Mesendoderm (in vitro differentiated cells): ENCODE measurements at regions not wholly inside any gene's neighbourhood (a gene's known extent, or its start where the extent isn't known, plus 50 kb on each side); places are given as distances from the start of the nearest gene placed in this dataset.

ENCODE experiments used
- DNase-seq: peaks from one replicate; pipeline ENCODE4 v3.0.0; 2013
- H2AK5ac ChIP-seq: 2 replicates; pipeline ENCODE4 v1.6.1; 2013; ENCODE audit warnings: low read length, inconsistent platforms
- H2BK120ac ChIP-seq: 2 replicates; pipeline ENCODE4 v1.6.1; 2013; ENCODE audit warnings: low read depth, mild to moderate bottlenecking, low read length, moderate library complexity, mixed read lengths
- H2BK15ac ChIP-seq: replicated peaks from 2 replicates; pipeline ENCODE4 v1.6.1; 2013; ENCODE audit warnings: low read depth, mild to moderate bottlenecking, moderate library complexity
- H2BK5ac ChIP-seq: 2 replicates; pipeline ENCODE4 v1.6.1; 2013; ENCODE audit warnings: low read length, inconsistent platforms
- H3K18ac ChIP-seq: 2 replicates; pipeline ENCODE4 v1.6.1; 2013; ENCODE audit warnings: mild to moderate bottlenecking, low read length, mixed read lengths
- H3K23ac ChIP-seq: one replicate; pipeline ENCODE4 v1.6.1; 2013; ENCODE audit warnings: low read length
- H3K27ac ChIP-seq: 2 replicates; pipeline ENCODE4 v1.5.1; 2013; ENCODE audit warnings: low read depth, mild to moderate bottlenecking, inconsistent platforms, low read length, moderate library complexity
- H3K27me3 ChIP-seq: 2 replicates; pipeline ENCODE4 v1.6.1; 2013; ENCODE audit warnings: low read length, control low read depth, mild to moderate bottlenecking, inconsistent platforms; ENCODE audit not compliant: insufficient read depth, poor library complexity
- H3K36me3 ChIP-seq: 2 replicates; pipeline ENCODE4 v1.6.1; 2013; ENCODE audit warnings: low read length, inconsistent platforms; ENCODE audit not compliant: control insufficient read depth, insufficient read depth
- H3K4ac ChIP-seq: one replicate; pipeline ENCODE4 v1.6.1; 2013; ENCODE audit warnings: low read depth, mild to moderate bottlenecking, low read length, moderate library complexity
- H3K4me1 ChIP-seq: 2 replicates; pipeline ENCODE4 v1.6.1; 2013; ENCODE audit warnings: low read depth, low read length, inconsistent platforms; ENCODE audit not compliant: control insufficient read depth
- H3K4me2 ChIP-seq: 2 replicates; pipeline ENCODE4 v1.6.1; 2013; ENCODE audit warnings: low read length
- H3K4me3 ChIP-seq: 2 replicates; pipeline ENCODE4 v1.5.1; 2013; ENCODE audit warnings: mild to moderate bottlenecking, low read length
- H3K56ac ChIP-seq: one replicate; pipeline ENCODE4 v1.6.1; 2013; ENCODE audit warnings: low read length
- H3K79me1 ChIP-seq: 2 replicates; pipeline ENCODE4 v1.6.1; 2013; ENCODE audit warnings: low read length, inconsistent platforms
- H3K79me2 ChIP-seq: 2 replicates; pipeline ENCODE4 v1.6.1; 2013; ENCODE audit warnings: mild to moderate bottlenecking, low read length; ENCODE audit not compliant: control insufficient read depth, insufficient read depth
- H3K9ac ChIP-seq: 2 replicates; pipeline ENCODE4 v1.6.1; 2013; ENCODE audit warnings: low read length, inconsistent platforms
- H4K5ac ChIP-seq: one replicate; pipeline ENCODE4 v1.6.1; 2013; ENCODE audit warnings: low read length
- H4K8ac ChIP-seq: one replicate; pipeline ENCODE4 v1.6.1; 2013; ENCODE audit warnings: low read depth, mild to moderate bottlenecking, control low read depth, low read length, moderate library complexity
- WGBS: extraction: QIAGEN DNeasy Blood & Tissue Kit; methylation state at CpG from one replicate; pipeline ENCODE4 v1.1.7; 2013; ENCODE audit warnings: low lambda C conversion rate, missing lambda C conversion rate; ENCODE audit not compliant: insufficient coverage; ENCODE audit errors: extremely low coverage; 5-methylcytosine and 5-hydroxymethylcytosine counted together

DNA sequence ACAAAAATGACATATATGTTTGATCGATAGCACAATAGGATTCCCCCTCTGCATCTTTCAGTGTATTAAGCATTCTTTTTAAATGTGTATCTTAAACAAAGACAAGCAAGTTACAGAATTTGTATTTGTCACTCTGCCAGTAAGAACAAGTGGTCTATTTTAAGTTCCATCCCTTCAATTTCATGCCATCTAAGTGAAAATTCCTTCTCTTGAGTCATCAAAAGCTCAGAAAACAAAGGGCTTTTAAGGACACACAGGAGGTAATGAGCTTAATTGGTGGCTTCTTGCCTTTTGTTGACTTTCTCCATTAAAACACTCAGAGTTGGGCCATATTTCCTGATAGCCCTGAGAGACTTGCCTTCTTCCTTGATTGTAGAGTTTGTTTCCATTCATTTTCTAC lies 547.8 kb downstream of the TENT5A start:
- peak; percentile 54 for DNase-seq
- H4K8ac ChIP-seq: no peak overlapping the region
- no peak overlapping the region for H2AK5ac ChIP-seq
- H3K36me3 ChIP-seq: no peaks in the 10 kb centered on the region
- H3K79me2 ChIP-seq: no peaks in the 10 kb centered on the region
- H3K23ac ChIP-seq: no peak overlapping the region
- no peak overlapping the region for H3K4ac ChIP-seq
- H2BK5ac ChIP-seq: no peak overlapping the region
- H4K5ac ChIP-seq: no peak overlapping the region
- no peaks in the 10 kb centered on the region for H3K27me3 ChIP-seq
- no peaks in the 10 kb centered on the region for H3K4me1 ChIP-seq
- no peak overlapping the region for H2BK120ac ChIP-seq
- no peak overlapping the region for H3K4me2 ChIP-seq
- H2BK15ac ChIP-seq: no peak overlapping the region
- H3K18ac ChIP-seq: no peak overlapping the region
- H3K79me1 ChIP-seq: no peaks in the 10 kb centered on the region
- WGBS: no CpG with 5 or more reads among the region's 1 CpG
- H3K56ac ChIP-seq: no peak overlapping the region
- no peak overlapping the region for H3K27ac ChIP-seq
- no peak overlapping the region for H3K4me3 ChIP-seq
- no peak overlapping the region for H3K9ac ChIP-seq

DNA sequence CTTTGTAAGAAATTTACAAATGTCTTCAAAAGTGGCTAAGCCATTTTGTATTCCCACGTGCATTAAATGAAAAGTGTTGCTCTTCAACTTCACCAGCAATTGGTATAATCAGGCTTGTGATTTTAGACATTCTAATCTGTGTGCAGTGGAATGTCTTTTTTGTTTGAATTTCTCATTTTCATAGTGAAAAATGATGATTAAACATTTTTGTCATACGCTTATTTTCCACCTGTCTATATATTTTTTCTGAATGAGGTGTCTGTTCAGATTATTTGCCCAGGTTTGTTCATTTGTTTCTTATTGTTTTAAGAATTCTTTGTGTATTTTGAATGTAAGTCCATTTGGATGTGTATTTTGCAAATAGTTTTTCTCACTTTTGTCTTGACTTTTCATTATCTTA lies 558.1 kb downstream of the TENT5A start:
- no peak for DNase-seq
- no CpG with 5 or more reads among the region's 2 CpGs for WGBS
- no peaks in the 10 kb centered on the region for H3K4me1 ChIP-seq
- no peak overlapping the region for H3K23ac ChIP-seq
- no peaks in the 10 kb centered on the region for H3K27me3 ChIP-seq
- H2BK5ac ChIP-seq: no peak overlapping the region
- H3K4me3 ChIP-seq: no peak overlapping the region
- H3K27ac ChIP-seq: no peak overlapping the region
- no peak overlapping the region for H3K4me2 ChIP-seq
- no peak overlapping the region for H4K5ac ChIP-seq
- H3K56ac ChIP-seq: no peak overlapping the region
- no peak overlapping the region for H2BK15ac ChIP-seq
- H2AK5ac ChIP-seq: no peak overlapping the region
- H3K79me2 ChIP-seq: no peaks in the 10 kb centered on the region
- H3K9ac ChIP-seq: no peak overlapping the region
- no peak overlapping the region for H3K18ac ChIP-seq
- no peaks in the 10 kb centered on the region for H3K79me1 ChIP-seq
- no peak overlapping the region for H2BK120ac ChIP-seq
- no peak overlapping the region for H4K8ac ChIP-seq
- H3K36me3 ChIP-seq: no peaks in the 10 kb centered on the region
- H3K4ac ChIP-seq: no peak overlapping the region

DNA sequence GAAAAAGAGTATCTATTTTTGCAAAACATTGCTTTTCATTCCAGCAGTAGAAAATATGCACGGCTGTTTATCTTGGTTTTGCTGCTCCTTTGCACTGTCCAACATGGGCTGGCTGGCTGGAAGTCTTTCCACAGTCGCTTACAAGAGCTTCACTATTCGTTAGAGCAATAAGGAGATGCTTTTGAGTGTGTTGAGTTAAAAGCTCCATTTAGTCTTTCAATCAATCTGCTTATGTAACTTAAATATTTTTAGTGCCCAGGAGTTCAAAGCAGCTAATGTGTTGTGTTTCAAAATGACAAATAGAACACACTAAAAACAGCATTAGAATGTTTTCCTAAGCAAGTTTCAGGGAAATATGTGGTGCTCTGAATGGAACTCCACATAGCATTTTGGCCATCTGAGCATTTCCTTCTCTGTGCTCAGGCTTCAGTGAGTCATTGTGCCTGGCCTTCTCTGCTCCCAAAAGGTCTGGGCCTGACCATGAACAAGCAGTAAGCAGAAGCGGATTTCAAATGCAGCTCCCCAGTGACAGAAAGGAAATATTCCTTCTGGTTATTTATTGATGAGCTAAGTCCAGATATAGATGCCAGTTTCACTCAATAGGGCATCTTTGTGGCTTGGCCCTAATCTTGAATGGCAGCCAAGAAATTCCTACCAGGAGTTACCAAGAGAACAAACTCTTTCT lies 580.3 kb downstream of the TENT5A start:
- H2BK15ac ChIP-seq: no peak overlapping the region
- H3K4ac ChIP-seq: no peak overlapping the region
- H2BK120ac ChIP-seq: no peak overlapping the region
- no peaks in the 10 kb centered on the region for H3K79me2 ChIP-seq
- no peaks in the 10 kb centered on the region for H3K79me1 ChIP-seq
- H3K36me3 ChIP-seq: no peaks in the 10 kb centered on the region
- H2AK5ac ChIP-seq: no peak overlapping the region
- H3K56ac ChIP-seq: no peak overlapping the region
- no peaks in the 10 kb centered on the region for H3K4me1 ChIP-seq
- no CpG with 5 or more reads among the region's 4 CpGs for WGBS
- no peak overlapping the region for H3K23ac ChIP-seq
- no peak overlapping the region for H3K4me2 ChIP-seq
- no peak overlapping the region for H2BK5ac ChIP-seq
- no peak overlapping the region for H4K8ac ChIP-seq
- no peak overlapping the region for H3K27ac ChIP-seq
- no peak overlapping the region for H3K9ac ChIP-seq
- no peak overlapping the region for H3K18ac ChIP-seq
- H3K27me3 ChIP-seq: no peaks in the 10 kb centered on the region
- no peak overlapping the region for H3K4me3 ChIP-seq
- no peak overlapping the region for H4K5ac ChIP-seq
- peak; percentile 25 for DNase-seq

DNA sequence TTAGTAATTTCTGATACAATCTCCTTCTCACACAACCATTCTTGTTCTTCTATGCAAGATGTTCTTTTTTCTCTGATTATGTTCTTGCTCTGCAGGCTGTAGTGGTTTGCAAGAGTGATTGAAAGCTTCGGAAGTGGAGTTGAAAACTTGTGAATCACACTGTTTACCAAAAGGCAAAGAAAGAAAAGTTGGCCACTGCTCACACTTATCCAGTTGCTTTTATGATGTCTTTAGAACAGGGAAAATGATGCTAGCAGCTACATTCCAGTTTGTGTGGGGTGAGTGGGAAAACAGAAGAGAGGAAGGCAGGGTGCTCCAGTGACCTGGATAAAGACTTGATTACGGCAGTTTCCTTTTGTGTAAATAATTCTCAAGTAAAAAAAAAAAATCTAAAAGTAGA lies 583.3 kb downstream of the TENT5A start:
- H2AK5ac ChIP-seq: no peak overlapping the region
- no peaks in the 10 kb centered on the region for H3K36me3 ChIP-seq
- no peak overlapping the region for H2BK5ac ChIP-seq
- H3K79me2 ChIP-seq: no peaks in the 10 kb centered on the region
- no CpG with 5 or more reads among the region's 2 CpGs for WGBS
- H2BK120ac ChIP-seq: no peak overlapping the region
- H3K56ac ChIP-seq: no peak overlapping the region
- H2BK15ac ChIP-seq: no peak overlapping the region
- H3K9ac ChIP-seq: no peak overlapping the region
- H3K27me3 ChIP-seq: no peaks in the 10 kb centered on the region
- H3K4me3 ChIP-seq: no peak overlapping the region
- no peak overlapping the region for H3K27ac ChIP-seq
- H3K18ac ChIP-seq: no peak overlapping the region
- H3K23ac ChIP-seq: no peak overlapping the region
- no peak for DNase-seq
- H4K5ac ChIP-seq: no peak overlapping the region
- H3K4me2 ChIP-seq: no peak overlapping the region
- no peak overlapping the region for H4K8ac ChIP-seq
- H3K79me1 ChIP-seq: no peaks in the 10 kb centered on the region
- no peak overlapping the region for H3K4ac ChIP-seq
- no peaks in the 10 kb centered on the region for H3K4me1 ChIP-seq

DNA sequence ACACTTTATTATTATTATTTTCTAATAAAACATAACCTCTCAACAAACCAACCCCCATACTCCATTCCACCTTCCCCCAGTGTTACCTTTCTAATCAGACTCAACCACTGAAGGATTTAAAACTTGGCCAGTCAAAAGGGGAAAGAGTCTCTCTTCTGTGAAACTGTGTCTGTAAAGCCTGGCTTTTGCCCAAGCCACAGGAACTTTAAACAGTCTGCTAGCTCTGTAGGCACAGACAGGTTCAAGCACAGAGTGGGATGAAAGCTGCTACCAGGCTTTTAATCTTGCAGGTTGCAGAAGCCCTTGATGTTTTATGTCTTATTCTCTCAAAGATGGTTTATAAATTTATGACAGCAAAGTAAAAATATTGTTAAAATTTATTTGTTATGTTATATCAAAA lies 585.7 kb downstream of the TENT5A start:
- H3K4me1 ChIP-seq: no peaks in the 10 kb centered on the region
- no peaks in the 10 kb centered on the region for H3K79me1 ChIP-seq
- no peak overlapping the region for H3K9ac ChIP-seq
- H3K18ac ChIP-seq: no peak overlapping the region
- H3K27ac ChIP-seq: no peak overlapping the region
- H2AK5ac ChIP-seq: no peak overlapping the region
- no peak for DNase-seq
- H4K5ac ChIP-seq: no peak overlapping the region
- H3K79me2 ChIP-seq: no peaks in the 10 kb centered on the region
- H3K27me3 ChIP-seq: no peaks in the 10 kb centered on the region
- no peaks in the 10 kb centered on the region for H3K36me3 ChIP-seq
- H4K8ac ChIP-seq: no peak overlapping the region
- no peak overlapping the region for H3K4ac ChIP-seq
- no peak overlapping the region for H3K23ac ChIP-seq
- H2BK120ac ChIP-seq: no peak overlapping the region
- H2BK15ac ChIP-seq: no peak overlapping the region
- no peak overlapping the region for H2BK5ac ChIP-seq
- H3K4me3 ChIP-seq: no peak overlapping the region
- H3K56ac ChIP-seq: no peak overlapping the region
- no peak overlapping the region for H3K4me2 ChIP-seq

DNA sequence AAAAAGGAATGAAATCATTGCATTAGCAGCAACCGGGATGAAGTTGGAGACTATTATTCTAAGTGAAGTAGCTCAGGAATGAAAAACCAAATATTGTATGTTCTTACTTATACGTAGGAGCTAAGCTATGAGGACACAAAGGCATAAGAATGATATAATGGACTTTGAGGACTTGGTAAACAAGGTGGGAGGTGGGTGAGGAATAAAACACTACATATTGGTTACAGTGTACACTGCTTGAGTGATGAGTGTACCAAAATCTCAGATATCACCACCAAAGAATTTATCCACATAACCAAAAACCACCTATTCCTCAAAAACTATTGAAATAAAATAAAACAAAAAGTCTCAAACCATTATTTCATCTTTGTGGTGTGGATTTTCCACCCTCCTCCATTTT lies 593.5 kb downstream of the TENT5A start:
- no peak overlapping the region for H3K56ac ChIP-seq

More for the DNA sequence above, 593.5 kb downstream of the TENT5A start:
- H3K23ac ChIP-seq: no peak overlapping the region
- no peak for DNase-seq
- no peak overlapping the region for H3K18ac ChIP-seq
- H2BK5ac ChIP-seq: no peak overlapping the region
- no peaks in the 10 kb centered on the region for H3K36me3 ChIP-seq
- H3K4me2 ChIP-seq: no peak overlapping the region
- no peak overlapping the region for H3K9ac ChIP-seq
- H4K5ac ChIP-seq: no peak overlapping the region
- H3K79me2 ChIP-seq: no peaks in the 10 kb centered on the region
- no peaks in the 10 kb centered on the region for H3K4me1 ChIP-seq
- no peak overlapping the region for H3K4me3 ChIP-seq
- H3K4ac ChIP-seq: no peak overlapping the region
- no peak overlapping the region for H4K8ac ChIP-seq
- no peaks in the 10 kb centered on the region for H3K27me3 ChIP-seq
- WGBS: no CpG with 5 or more reads among the region's 2 CpGs
- no peak overlapping the region for H2AK5ac ChIP-seq
- no peak overlapping the region for H3K27ac ChIP-seq
- H2BK120ac ChIP-seq: no peak overlapping the region
- no peaks in the 10 kb centered on the region for H3K79me1 ChIP-seq
- no peak overlapping the region for H2BK15ac ChIP-seq
